Endothelial cell of umbilical vein (primary cell): ENCODE measurements at regions not wholly inside any gene's neighbourhood (a gene's known extent, or its start where the extent isn't known, plus 50 kb on each side); places are given as distances from the start of the nearest gene placed in this dataset.

Source experiments
- CTCF ChIP-seq, 2 donors: IDR thresholded peaks; 1 replicate in 1 of 2; 2 replicates in 1 of 2; pipeline ENCODE4 v1.5.1; 2011; ENCODE audit warnings: low read length in 2 of 2, mild to moderate bottlenecking in 2 of 2, moderate library complexity in 2 of 2, control low read depth in 1 of 2, inconsistent platforms in 1 of 2, low read depth in 1 of 2; ENCODE audit not compliant: insufficient read depth in 1 of 2; ENCODE audit errors: extremely low read depth in 1 of 2
- GATA2 ChIP-seq: IDR thresholded peaks from 2 replicates; pipeline ENCODE4 v1.7.0; 2011; ENCODE audit warnings: low read depth, mild to moderate bottlenecking, moderate library complexity, mixed read lengths, low read length; ENCODE audit not compliant: insufficient read length, insufficient read depth
- POLR2A ChIP-seq: IDR thresholded peaks from 2 replicates; pipeline ENCODE4 v1.6.1; 2012; ENCODE audit warnings: low read depth, mild to moderate bottlenecking, control low read depth, low read length
- POLR2AphosphoS5 ChIP-seq: IDR thresholded peaks from 2 replicates; pipeline ENCODE4 v1.6.1; 2012; ENCODE audit warnings: low read depth, mild to moderate bottlenecking, control low read depth, low read length, moderate library complexity; ENCODE audit not compliant: insufficient read depth

- TF ChIP-seq CTCF (IDR thresholded peaks at IDR 0.05; ENCODE audit: extremely low read depth in 1 of 2, insufficient read depth in 1 of 2, low read depth in 1 of 2, low read length in 2 of 2): no peak
- no peak for TF ChIP-seq POLR2A
- TF ChIP-seq POLR2AphosphoS5: no peak
- no peak for TF ChIP-seq GATA2
Observed at GRCh38 chr5:136517755-136518154, 152.4 kb upstream of the TRPC7 start.
